Parathyroid adenoma (tissue), 2 donors: ENCODE measurements at regions not wholly inside any gene's neighbourhood (a gene's known extent, or its start where the extent isn't known, plus 50 kb on each side); places are given as distances from the start of the nearest gene placed in this dataset.

Source experiments
- H2AFZ ChIP-seq: fragments of 300-600 bp; sonication (generic); one replicate; pipeline ENCODE4 v1.7.0; 2017; ENCODE audit warnings: antibody characterized with exemption, mild to moderate bottlenecking
- H3K27ac ChIP-seq: fragments of 300-600 bp; sonication (generic); one replicate; pipeline ENCODE4 v1.7.0; 2017
- H3K27me3 ChIP-seq: fragments of 300-600 bp; sonication (generic); one replicate; pipeline ENCODE4 v1.7.0; 2017; ENCODE audit warnings: low read length; ENCODE audit not compliant: control insufficient read depth, insufficient read depth
- H3K36me3 ChIP-seq: fragments of 300-600 bp; sonication (generic); one replicate; pipeline ENCODE4 v1.7.0; 2017; ENCODE audit warnings: low read length; ENCODE audit not compliant: control insufficient read depth, insufficient read depth
- H3K4me1 ChIP-seq: fragments of 300-600 bp; sonication (generic); one replicate; pipeline ENCODE4 v1.7.0; 2017; ENCODE audit warnings: control low read depth
- H3K4me2 ChIP-seq: fragments of 300-600 bp; sonication (generic); one replicate; pipeline ENCODE4 v1.7.0; 2017; ENCODE audit warnings: low read length
- H3K4me3 ChIP-seq: fragments of 300-600 bp; sonication (generic); one replicate; pipeline ENCODE4 v1.7.0; 2017; ENCODE audit warnings: low read depth, low read length
- H3K79me2 ChIP-seq: fragments of 300-600 bp; sonication (generic); one replicate; pipeline ENCODE4 v1.7.0; 2017; ENCODE audit warnings: control low read depth
- H3K9ac ChIP-seq: fragments of 300-600 bp; sonication (generic); one replicate; pipeline ENCODE4 v1.7.0; 2017; ENCODE audit warnings: mild to moderate bottlenecking
- H3K9me3 ChIP-seq: fragments of 300-600 bp; sonication (generic); one replicate; pipeline ENCODE4 v1.7.0; 2017; ENCODE audit warnings: low read length; ENCODE audit not compliant: control insufficient read depth
- TF ChIP-seq, protein P1 (sequence below): fragments of 300-600 bp; sonication (generic); IDR thresholded peaks from one replicate; pipeline ENCODE4 v1.7.0; 2017; ENCODE audit warnings: antibody characterized with exemption, mild to moderate bottlenecking
- donor health status: primary hyperparathyroidism.

DNA sequence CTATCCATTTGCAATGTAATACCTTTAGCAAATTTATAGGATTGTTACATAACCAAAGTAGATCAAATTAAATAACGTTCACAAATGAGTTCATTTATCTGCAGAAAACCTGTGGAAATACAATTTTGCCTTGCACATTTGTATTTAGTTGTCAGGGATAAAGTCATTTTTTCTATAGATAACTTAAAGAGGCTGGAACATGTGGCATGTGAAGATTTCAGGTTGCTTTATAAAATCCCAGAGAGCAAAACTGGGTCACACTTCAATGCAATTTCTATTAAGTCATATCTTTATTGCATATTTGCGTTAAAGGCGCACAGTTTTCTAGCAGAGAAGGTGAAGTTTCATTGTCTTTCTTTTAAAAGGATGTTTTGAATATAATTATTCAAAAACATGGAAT, 342.4 kb downstream of the USP25 start:
- Histone ChIP-seq H3K36me3 (no peaks in the 10 kb centered on the region), H3K27me3 (no peaks in the 10 kb centered on the region), H3K4me1 (no peaks in the 10 kb centered on the region), H3K27ac (no peak overlapping the region), H3K9me3 (no peaks in the 10 kb centered on the region), H3K4me2 (no peak overlapping the region), H3K79me2 (no peaks in the 10 kb centered on the region), H3K9ac (no peak overlapping the region), H3K4me3 (no peak overlapping the region), H2AFZ (no peak overlapping the region)
- TF ChIP-seq, protein P1, sequence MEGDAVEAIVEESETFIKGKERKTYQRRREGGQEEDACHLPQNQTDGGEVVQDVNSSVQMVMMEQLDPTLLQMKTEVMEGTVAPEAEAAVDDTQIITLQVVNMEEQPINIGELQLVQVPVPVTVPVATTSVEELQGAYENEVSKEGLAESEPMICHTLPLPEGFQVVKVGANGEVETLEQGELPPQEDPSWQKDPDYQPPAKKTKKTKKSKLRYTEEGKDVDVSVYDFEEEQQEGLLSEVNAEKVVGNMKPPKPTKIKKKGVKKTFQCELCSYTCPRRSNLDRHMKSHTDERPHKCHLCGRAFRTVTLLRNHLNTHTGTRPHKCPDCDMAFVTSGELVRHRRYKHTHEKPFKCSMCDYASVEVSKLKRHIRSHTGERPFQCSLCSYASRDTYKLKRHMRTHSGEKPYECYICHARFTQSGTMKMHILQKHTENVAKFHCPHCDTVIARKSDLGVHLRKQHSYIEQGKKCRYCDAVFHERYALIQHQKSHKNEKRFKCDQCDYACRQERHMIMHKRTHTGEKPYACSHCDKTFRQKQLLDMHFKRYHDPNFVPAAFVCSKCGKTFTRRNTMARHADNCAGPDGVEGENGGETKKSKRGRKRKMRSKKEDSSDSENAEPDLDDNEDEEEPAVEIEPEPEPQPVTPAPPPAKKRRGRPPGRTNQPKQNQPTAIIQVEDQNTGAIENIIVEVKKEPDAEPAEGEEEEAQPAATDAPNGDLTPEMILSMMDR: no peak

DNA sequence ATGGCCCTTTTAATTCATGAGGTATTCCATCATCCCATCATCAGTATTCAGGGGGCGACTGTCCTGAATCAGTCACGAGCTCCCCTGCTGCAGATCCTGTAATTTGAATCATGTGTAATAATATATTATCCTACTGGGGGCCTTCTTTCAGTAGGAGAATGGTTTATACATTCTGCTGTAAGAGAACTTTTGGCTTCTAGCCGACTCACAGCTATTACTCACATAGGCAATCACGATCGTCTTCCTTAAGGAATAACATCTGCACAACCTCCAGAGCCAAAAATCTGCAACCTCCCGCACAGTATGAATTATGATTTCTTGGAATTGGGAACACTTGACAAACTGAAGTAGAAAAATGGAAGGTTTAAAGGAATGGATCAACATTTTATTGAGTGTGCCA, 343.0 kb downstream of the USP25 start:
- no peaks in the 10 kb centered on the region for H3K27me3 ChIP-seq
- no peak overlapping the region for H3K9ac ChIP-seq
- H3K9me3 ChIP-seq: no peaks in the 10 kb centered on the region
- H3K4me1 ChIP-seq: no peaks in the 10 kb centered on the region
- H3K4me3 ChIP-seq: no peak overlapping the region
- H3K27ac ChIP-seq: no peak overlapping the region
- no peak overlapping the region for H3K4me2 ChIP-seq
- TF ChIP-seq, protein P1: no peak
- no peaks in the 10 kb centered on the region for H3K79me2 ChIP-seq
- no peak overlapping the region for H2AFZ ChIP-seq
- no peaks in the 10 kb centered on the region for H3K36me3 ChIP-seq

DNA sequence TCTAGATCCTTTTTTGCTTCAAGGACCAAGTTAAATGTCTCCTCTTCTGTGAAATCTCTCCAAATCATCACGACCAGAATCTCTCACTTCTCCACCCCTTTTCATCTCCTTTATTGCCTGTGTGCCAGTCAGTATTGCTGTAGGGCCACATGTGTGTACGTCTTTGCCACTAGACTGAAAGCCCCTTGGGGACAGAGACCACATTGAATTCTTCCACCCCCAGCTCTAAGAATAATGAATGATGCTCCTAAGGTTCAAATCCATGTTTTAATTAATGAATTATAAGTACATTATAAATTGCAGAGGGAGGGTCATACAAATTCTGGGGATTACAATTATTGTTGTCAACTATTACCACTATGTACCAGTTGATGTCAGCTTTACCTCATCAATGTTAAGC, 343.8 kb downstream of the USP25 start:
- no peaks in the 10 kb centered on the region for H3K9me3 ChIP-seq

GRCh38 chr21:16074950-16075489, 345.2 kb downstream of the USP25 start:
- H3K9ac ChIP-seq: no peak overlapping the region
- no peaks in the 10 kb centered on the region for H3K36me3 ChIP-seq
- H3K79me2 ChIP-seq: no peaks in the 10 kb centered on the region
- no peaks in the 10 kb centered on the region for H3K27me3 ChIP-seq
- no peak overlapping the region for H2AFZ ChIP-seq
- H3K27ac ChIP-seq: no peak overlapping the region
- TF ChIP-seq, protein P1: no peak
- H3K9me3 ChIP-seq: no peaks in the 10 kb centered on the region
- no peak overlapping the region for H3K4me3 ChIP-seq
- no peaks in the 10 kb centered on the region for H3K4me1 ChIP-seq
- H3K4me2 ChIP-seq: no peak overlapping the region

More for the DNA sequence above, 343.8 kb downstream of the USP25 start:
- H3K79me2 ChIP-seq: no peaks in the 10 kb centered on the region
- no peaks in the 10 kb centered on the region for H3K27me3 ChIP-seq
- no peaks in the 10 kb centered on the region for H3K4me1 ChIP-seq
- H3K4me3 ChIP-seq: no peak overlapping the region
- H3K4me2 ChIP-seq: no peak overlapping the region
- H2AFZ ChIP-seq: no peak overlapping the region
- no peak overlapping the region for H3K27ac ChIP-seq
- no peaks in the 10 kb centered on the region for H3K36me3 ChIP-seq
- TF ChIP-seq, protein P1: no peak
- no peak overlapping the region for H3K9ac ChIP-seq

- TF ChIP-seq, protein P1: no peak
- no peak overlapping the region for H2AFZ ChIP-seq
- H3K4me1 ChIP-seq: no peaks in the 10 kb centered on the region
- no peaks in the 10 kb centered on the region for H3K79me2 ChIP-seq
- H3K36me3 ChIP-seq: no peaks in the 10 kb centered on the region
- no peaks in the 10 kb centered on the region for H3K9me3 ChIP-seq
- no peaks in the 10 kb centered on the region for H3K27me3 ChIP-seq
- H3K4me2 ChIP-seq: no peak overlapping the region
- no peak overlapping the region for H3K27ac ChIP-seq
- H3K9ac ChIP-seq: no peak overlapping the region
- no peak overlapping the region for H3K4me3 ChIP-seq
Observed at GRCh38 chr21:16075649-16076282, 346.0 kb downstream of the USP25 start.
